Sigmoid colon (tissue), 4 donors: ENCODE measurements at regions not wholly inside any gene's neighbourhood (a gene's known extent, or its start where the extent isn't known, plus 50 kb on each side); places are given as distances from the start of the nearest gene placed in this dataset.

Experiments used
- EP300 ChIP-seq, 4 donors: sonication (generic); formaldehyde crosslinking; IDR thresholded peaks; one replicate each; pipeline ENCODE4 v1.6.1; 2017; ENCODE audit warnings: antibody characterized with exemption in 4 of 4
- POLR2A ChIP-seq, 2 donors: fragments of 450-650 bp; IDR thresholded peaks; one replicate each; pipeline ENCODE4 v1.6.1; 2016; ENCODE audit warnings: antibody characterized with exemption in 2 of 2, mild to moderate bottlenecking in 2 of 2, moderate library complexity in 2 of 2
- POLR2AphosphoS5 ChIP-seq, 4 donors: sonication (generic); formaldehyde crosslinking; IDR thresholded peaks; one replicate each; pipeline ENCODE4 v1.6.1; 2017; ENCODE audit warnings: antibody characterized with exemption in 4 of 4
- TF ChIP-seq, protein P1 (sequence below), 4 experiments: fragments of 450-650 bp in 3 of 4; fragments of 200-600 bp in 1 of 4; IDR thresholded peaks; one replicate each; pipeline ENCODE4 v1.5.1; 2016 to 2019; ENCODE audit warnings: antibody characterized with exemption in 4 of 4, mild to moderate bottlenecking in 3 of 4, moderate library complexity in 2 of 4

DNA sequence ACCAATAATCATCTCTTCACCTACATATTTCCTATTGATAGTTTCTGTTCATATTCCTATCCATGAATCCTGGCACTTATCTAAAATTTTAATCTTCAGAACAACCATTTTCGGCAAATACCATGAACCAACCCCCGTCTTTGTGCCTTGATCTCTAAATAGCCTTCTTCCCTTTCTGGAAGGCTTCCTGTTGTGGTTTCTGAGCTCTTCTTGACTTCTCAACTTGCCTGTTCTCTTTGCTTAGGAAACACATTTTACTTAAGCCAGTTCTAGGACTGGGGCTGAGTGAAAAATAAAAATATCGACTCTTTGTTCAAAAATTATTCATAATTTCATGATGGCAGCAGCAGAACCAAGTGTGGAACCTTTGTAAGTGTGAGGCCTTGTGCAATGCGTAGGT is 882.4 kb downstream of the C4orf33 start:
- TF ChIP-seq POLR2AphosphoS5 (IDR thresholded peaks at IDR 0.05) (no peak), POLR2A (IDR thresholded peaks at IDR 0.05) (no peak), EP300 (IDR thresholded peaks at IDR 0.05) (no peak)
- TF ChIP-seq, protein P1, sequence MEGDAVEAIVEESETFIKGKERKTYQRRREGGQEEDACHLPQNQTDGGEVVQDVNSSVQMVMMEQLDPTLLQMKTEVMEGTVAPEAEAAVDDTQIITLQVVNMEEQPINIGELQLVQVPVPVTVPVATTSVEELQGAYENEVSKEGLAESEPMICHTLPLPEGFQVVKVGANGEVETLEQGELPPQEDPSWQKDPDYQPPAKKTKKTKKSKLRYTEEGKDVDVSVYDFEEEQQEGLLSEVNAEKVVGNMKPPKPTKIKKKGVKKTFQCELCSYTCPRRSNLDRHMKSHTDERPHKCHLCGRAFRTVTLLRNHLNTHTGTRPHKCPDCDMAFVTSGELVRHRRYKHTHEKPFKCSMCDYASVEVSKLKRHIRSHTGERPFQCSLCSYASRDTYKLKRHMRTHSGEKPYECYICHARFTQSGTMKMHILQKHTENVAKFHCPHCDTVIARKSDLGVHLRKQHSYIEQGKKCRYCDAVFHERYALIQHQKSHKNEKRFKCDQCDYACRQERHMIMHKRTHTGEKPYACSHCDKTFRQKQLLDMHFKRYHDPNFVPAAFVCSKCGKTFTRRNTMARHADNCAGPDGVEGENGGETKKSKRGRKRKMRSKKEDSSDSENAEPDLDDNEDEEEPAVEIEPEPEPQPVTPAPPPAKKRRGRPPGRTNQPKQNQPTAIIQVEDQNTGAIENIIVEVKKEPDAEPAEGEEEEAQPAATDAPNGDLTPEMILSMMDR (IDR thresholded peaks at IDR 0.05): no peak
